ENCODE measurements at regions not wholly inside any gene's neighbourhood (a gene's known extent, or its start where the extent isn't known, plus 50 kb on each side); places are given as distances from the start of the nearest gene placed in this dataset.

- no CpG with 5 or more reads among the region's 2 CpGs for WGBS (ENCODE audit: insufficient coverage)
- no peak overlapping the region for H3K4me3 ChIP-seq (ENCODE audit: control extremely low read depth in 1 of 5, extremely low read depth in 1 of 5, insufficient read depth in 1 of 5, low read depth in 2 of 5, low read length in 4 of 5)
- no peaks in the 10 kb centered on the region for H3K79me2 ChIP-seq (ENCODE audit: control insufficient read depth, insufficient read depth, low read length)
- no peak overlapping the region for H3K27ac ChIP-seq (ENCODE audit: low read length in 2 of 2)
- TF ChIP-seq, protein P1, sequence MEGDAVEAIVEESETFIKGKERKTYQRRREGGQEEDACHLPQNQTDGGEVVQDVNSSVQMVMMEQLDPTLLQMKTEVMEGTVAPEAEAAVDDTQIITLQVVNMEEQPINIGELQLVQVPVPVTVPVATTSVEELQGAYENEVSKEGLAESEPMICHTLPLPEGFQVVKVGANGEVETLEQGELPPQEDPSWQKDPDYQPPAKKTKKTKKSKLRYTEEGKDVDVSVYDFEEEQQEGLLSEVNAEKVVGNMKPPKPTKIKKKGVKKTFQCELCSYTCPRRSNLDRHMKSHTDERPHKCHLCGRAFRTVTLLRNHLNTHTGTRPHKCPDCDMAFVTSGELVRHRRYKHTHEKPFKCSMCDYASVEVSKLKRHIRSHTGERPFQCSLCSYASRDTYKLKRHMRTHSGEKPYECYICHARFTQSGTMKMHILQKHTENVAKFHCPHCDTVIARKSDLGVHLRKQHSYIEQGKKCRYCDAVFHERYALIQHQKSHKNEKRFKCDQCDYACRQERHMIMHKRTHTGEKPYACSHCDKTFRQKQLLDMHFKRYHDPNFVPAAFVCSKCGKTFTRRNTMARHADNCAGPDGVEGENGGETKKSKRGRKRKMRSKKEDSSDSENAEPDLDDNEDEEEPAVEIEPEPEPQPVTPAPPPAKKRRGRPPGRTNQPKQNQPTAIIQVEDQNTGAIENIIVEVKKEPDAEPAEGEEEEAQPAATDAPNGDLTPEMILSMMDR (IDR thresholded peaks at IDR 0.05), result no peak
- no peak for TF ChIP-seq EZH2 (IDR thresholded peaks at IDR 0.05; ENCODE audit: borderline replicate concordance, insufficient read depth, low read depth, low read length, poor library complexity, severe bottlenecking)
- CTCF ChIA-PET, result no interaction called here
- H3K4me1 ChIP-seq (ENCODE audit: control insufficient read depth in 2 of 2, insufficient read depth in 2 of 2, low read length in 2 of 2), result no peaks in the 10 kb centered on the region
- no peaks in the 10 kb centered on the region for H3K27me3 ChIP-seq (replicated peaks in 1 of 4; ENCODE audit: control extremely low read depth in 1 of 4, control insufficient read depth in 3 of 4, insufficient read depth in 4 of 4, low read length in 3 of 4)
- no peaks in the 10 kb centered on the region for H3K36me3 ChIP-seq (replicated peaks in 1 of 2; ENCODE audit: control extremely low read depth in 1 of 2, control insufficient read depth in 1 of 2, extremely low read depth in 1 of 2, insufficient read depth in 2 of 2, low read length in 1 of 2)
- no peak overlapping the region for H3K9ac ChIP-seq (ENCODE audit: low read length)
- Mint-ChIP-seq H3K4me1 (no peaks in the 10 kb centered on the region), H3K4me3 (no peak overlapping the region), H3K27ac (no peak overlapping the region), H3K27me3 (no peaks in the 10 kb centered on the region), H3K9me3 (ENCODE audit: insufficient read depth) (no peaks in the 10 kb centered on the region)
- H2AFZ ChIP-seq (ENCODE audit: insufficient read depth, low read depth, low read length, poor library complexity, severe bottlenecking), result no peak overlapping the region
- intact Hi-C loops (cut with micrococcal nuclease), result no loop called here
- ATAC-seq (ENCODE audit: low read depth) (no peak), DNase-seq (no peak)
- no peaks in the 10 kb centered on the region for H3K9me3 ChIP-seq (ENCODE audit: control extremely low read depth in 1 of 3, control insufficient read depth in 2 of 3, insufficient read depth in 1 of 3, low read length in 2 of 3)
- H3K4me2 ChIP-seq (replicated peaks; ENCODE audit: low read depth, low read length, poor library complexity, severe bottlenecking), result no peak overlapping the region
- H4K20me1 ChIP-seq (ENCODE audit: control insufficient read depth, insufficient read depth, low read length, poor library complexity, severe bottlenecking), result no peaks in the 10 kb centered on the region
- POLR2A ChIA-PET, result no interaction called here
Measured at GRCh38 chr5:163260471-163260870, 176.9 kb upstream of the CCNG1 start.

DNA sequence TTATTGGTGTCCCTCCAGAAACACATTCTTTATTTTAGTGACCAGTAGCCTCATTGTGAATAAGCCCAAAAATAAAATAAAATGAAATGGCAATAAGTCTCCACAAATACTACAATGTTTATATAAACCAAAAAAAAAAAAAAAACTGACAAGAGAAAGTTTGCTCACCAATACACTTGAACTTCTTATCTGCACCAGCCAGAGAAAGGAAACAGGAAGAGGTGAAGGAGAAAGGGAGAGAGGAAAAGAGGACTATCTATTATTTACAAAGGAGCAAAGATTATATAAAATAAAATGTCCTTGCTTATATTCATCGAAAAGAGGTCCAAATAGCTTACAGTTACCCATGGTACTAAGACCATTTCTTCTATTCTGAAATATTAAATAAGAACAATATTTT lies 176.4 kb upstream of the CCNG1 start:
- Histone ChIP-seq H3K4me3 (ENCODE audit: control extremely low read depth in 1 of 5, extremely low read depth in 1 of 5, insufficient read depth in 1 of 5, low read depth in 2 of 5, low read length in 4 of 5) (no peak overlapping the region), H3K27me3 (replicated peaks in 1 of 4; ENCODE audit: control extremely low read depth in 1 of 4, control insufficient read depth in 3 of 4, insufficient read depth in 4 of 4, low read length in 3 of 4) (no peaks in the 10 kb centered on the region), H3K27ac (ENCODE audit: low read length in 2 of 2) (no peak overlapping the region), H3K4me1 (ENCODE audit: control insufficient read depth in 2 of 2, insufficient read depth in 2 of 2, low read length in 2 of 2) (no peaks in the 10 kb centered on the region), H4K20me1 (ENCODE audit: control insufficient read depth, insufficient read depth, low read length, poor library complexity, severe bottlenecking) (no peaks in the 10 kb centered on the region), H3K9me3 (ENCODE audit: control extremely low read depth in 1 of 3, control insufficient read depth in 2 of 3, insufficient read depth in 1 of 3, low read length in 2 of 3) (no peaks in the 10 kb centered on the region), H3K79me2 (ENCODE audit: control insufficient read depth, insufficient read depth, low read length) (no peaks in the 10 kb centered on the region), H3K36me3 (replicated peaks in 1 of 2; ENCODE audit: control extremely low read depth in 1 of 2, control insufficient read depth in 1 of 2, extremely low read depth in 1 of 2, insufficient read depth in 2 of 2, low read length in 1 of 2) (no peaks in the 10 kb centered on the region), H3K9ac (ENCODE audit: low read length) (no peak overlapping the region), H3K4me2 (replicated peaks; ENCODE audit: low read depth, low read length, poor library complexity, severe bottlenecking) (no peak overlapping the region), H2AFZ (ENCODE audit: insufficient read depth, low read depth, low read length, poor library complexity, severe bottlenecking) (no peak overlapping the region)
- no CpG with 5 or more reads among the region's 1 CpG for WGBS (ENCODE audit: insufficient coverage)
- intact Hi-C loops (cut with micrococcal nuclease), result no loop called here
- Mint-ChIP-seq H3K27ac (no peak overlapping the region), H3K27me3 (no peaks in the 10 kb centered on the region), H3K4me3 (no peak overlapping the region), H3K9me3 (ENCODE audit: insufficient read depth) (no peaks in the 10 kb centered on the region), H3K4me1 (no peaks in the 10 kb centered on the region)
- POLR2A ChIA-PET, result no interaction called here
- TF ChIP-seq, protein P1 (IDR thresholded peaks at IDR 0.05), result no peak
- TF ChIP-seq EZH2 (IDR thresholded peaks at IDR 0.05; ENCODE audit: borderline replicate concordance, insufficient read depth, low read depth, low read length, poor library complexity, severe bottlenecking), result no peak
- CTCF ChIA-PET, result no interaction called here
- DNase-seq (no peak), ATAC-seq (ENCODE audit: low read depth) (no peak)

Measured in B cell (primary cell).